ENCODE measurements at regions not wholly inside any gene's neighbourhood (a gene's known extent, or its start where the extent isn't known, plus 50 kb on each side); places are given as distances from the start of the nearest gene placed in this dataset.

GRCh38 chr19:30276883-30277280, 95.3 kb upstream of the ZNF536 start:
- no peak for TF ChIP-seq EWSR1 (IDR thresholded peaks at IDR 0.05; ENCODE audit: borderline replicate concordance, low read depth, partially characterized antibody)
- no peak for TF ChIP-seq AFF4 (CRISPR knock-in tag; IDR thresholded peaks at IDR 0.05)
- no peak for TF ChIP-seq MAZ (CRISPR knock-in tag; conservative IDR thresholded peaks at IDR 0.05 in 1 of 2, IDR thresholded peaks at IDR 0.05 in 1 of 2)
- no peak for TF ChIP-seq RNF219 (CRISPR knock-in tag; IDR thresholded peaks at IDR 0.05)
- no peak for TF ChIP-seq RAD21 (CRISPR knock-in tag; conservative IDR thresholded peaks at IDR 0.05 in 1 of 2, IDR thresholded peaks at IDR 0.05 in 1 of 2)
- no peak for TF ChIP-seq RBFOX2 (IDR thresholded peaks at IDR 0.05; ENCODE audit: low read depth, low read length)
- TF ChIP-seq ZNF263 (CRISPR knock-in tag; IDR thresholded peaks at IDR 0.05; ENCODE audit: borderline replicate concordance) = no peak
- TF ChIP-seq NFATC3 (IDR thresholded peaks at IDR 0.05) = no peak
- TF ChIP-seq EZH2 (IDR thresholded peaks at IDR 0.05; ENCODE audit: borderline replicate concordance, low read depth, low read length) = no peak
- TF ChIP-seq CREB5 (CRISPR knock-in tag; IDR thresholded peaks at IDR 0.05) = no peak
- TF ChIP-seq ZNF76 (CRISPR knock-in tag; IDR thresholded peaks at IDR 0.05; ENCODE audit: borderline replicate concordance) = no peak
- TF ChIP-seq MTF1 (CRISPR knock-in tag; IDR thresholded peaks at IDR 0.05; ENCODE audit: borderline replicate concordance) = no peak
- TF ChIP-seq PHB2 (IDR thresholded peaks at IDR 0.05; ENCODE audit: low read depth) = no peak

Measured in K562 (cell line).